ENCODE measurements at regions not wholly inside any gene's neighbourhood (a gene's known extent, or its start where the extent isn't known, plus 50 kb on each side); places are given as distances from the start of the nearest gene placed in this dataset.

GRCh38 chr13:97873398-97873797 lies 80.1 kb upstream of the IPO5 start:
- TF ChIP-seq EZH2phosphoT487 (IDR thresholded peaks at IDR 0.05; ENCODE audit: insufficient read depth, low read depth) (no peak), EZH2 (IDR thresholded peaks at IDR 0.05; ENCODE audit: insufficient read depth, poor library complexity, severe bottlenecking) (no peak)
